EH (cell line): ENCODE measurements at regions not wholly inside any gene's neighbourhood (a gene's known extent, or its start where the extent isn't known, plus 50 kb on each side); places are given as distances from the start of the nearest gene placed in this dataset.

Experiments used
- DNase-seq: peaks from one replicate; pipeline ENCODE4 v3.0.0-alpha.2; 2015; ENCODE audit warnings: low read depth

DNA sequence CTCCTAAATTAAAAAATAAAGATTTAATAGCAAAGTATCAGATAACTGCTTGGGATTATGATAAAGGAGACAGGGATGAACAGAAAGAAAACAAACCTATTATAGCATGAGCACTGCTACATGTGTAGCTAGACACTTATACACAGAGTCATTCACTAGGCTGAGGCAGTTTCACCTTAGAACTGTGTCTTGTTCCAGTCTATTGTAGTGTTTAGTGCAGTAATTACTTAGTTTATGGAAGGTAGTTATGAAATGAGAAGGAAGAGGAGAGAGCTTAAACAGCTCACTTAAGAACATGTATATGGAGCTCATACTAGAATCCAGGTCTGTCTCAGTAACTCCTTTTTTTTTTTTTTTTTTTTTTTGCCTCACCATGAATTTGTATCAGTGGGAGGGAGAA is 441.4 kb downstream of the PDCD6IP start:
- DNase-seq = no peak

DNA sequence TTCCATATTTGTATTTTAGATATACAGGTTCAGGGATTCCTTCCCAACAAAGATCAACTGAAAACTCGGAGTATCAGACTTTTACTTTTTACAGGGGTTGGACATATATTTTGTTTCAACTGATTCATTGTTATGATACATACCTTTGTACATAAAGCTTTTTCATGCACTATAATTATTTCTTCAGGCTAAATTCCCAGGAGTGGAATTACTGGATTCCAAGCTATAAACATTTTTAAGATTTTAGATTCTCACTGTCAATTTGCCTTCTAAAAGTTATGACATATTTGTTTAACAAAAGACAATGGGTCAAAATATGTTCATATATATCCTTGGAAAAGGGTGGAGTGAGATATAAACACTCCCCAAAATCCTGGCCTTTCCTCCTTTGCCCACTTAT is 449.0 kb downstream of the PDCD6IP start:
- DNase-seq = no peak

DNA sequence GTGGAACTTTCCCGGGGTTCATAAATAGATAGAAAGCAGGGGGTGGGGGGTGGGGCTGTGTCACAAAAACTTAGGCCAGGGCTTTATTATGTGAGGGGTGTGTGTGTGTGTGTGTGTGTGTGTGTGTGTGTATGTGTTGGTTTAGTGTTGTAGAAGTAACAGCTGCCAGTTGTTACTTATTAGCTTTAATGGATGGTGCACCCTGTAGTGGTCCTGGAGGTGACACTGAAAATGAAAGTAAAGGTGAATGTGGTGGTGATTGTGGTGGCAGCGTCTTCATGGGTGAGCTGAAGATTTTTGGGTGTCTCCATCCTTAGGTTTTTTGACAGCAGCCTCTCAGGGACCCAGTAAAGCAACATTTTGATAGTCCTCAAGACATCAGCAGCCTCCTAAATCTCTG is 449.9 kb downstream of the PDCD6IP start:
- no peak for DNase-seq

DNA sequence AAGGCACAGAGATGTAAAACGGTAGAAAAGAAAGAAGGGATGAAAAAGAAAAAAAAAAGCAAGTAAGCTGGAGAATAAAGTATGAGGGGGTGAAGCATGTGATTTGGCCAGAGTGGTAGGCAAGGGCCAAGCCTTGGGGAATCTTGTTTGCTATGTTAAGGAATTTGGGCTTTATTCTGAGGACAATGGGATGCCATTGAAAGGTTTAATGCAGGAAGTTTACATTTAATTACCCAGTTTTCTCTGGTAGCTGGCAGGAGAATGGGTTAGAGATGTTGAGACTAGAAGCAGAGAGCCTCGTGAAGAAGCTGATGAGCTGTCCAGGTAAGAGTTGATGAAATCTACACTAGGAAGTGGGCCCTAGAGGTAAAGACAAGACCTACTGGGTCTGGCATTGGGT is 455.9 kb downstream of the PDCD6IP start:
- no peak for DNase-seq

DNA sequence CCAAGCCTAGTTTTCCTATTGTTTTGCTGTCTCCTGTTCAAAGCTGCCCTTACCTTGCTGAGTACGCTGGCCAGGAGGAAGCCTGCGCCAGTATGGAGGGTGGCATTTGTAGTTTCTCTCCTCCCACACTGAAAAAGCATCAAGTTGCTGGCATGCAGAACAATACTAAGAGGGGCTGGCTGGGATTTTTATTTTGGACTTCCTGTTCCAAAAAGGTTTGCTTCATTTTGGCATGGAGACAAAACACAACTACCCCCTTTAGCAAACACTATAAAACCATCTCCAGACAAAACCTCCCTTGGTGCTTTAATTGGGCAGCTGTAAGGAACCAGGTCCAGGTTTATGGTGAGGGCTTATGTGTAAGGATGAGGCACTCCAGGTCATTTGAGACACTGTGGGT is 457.6 kb downstream of the PDCD6IP start:
- DNase-seq = no peak

DNA sequence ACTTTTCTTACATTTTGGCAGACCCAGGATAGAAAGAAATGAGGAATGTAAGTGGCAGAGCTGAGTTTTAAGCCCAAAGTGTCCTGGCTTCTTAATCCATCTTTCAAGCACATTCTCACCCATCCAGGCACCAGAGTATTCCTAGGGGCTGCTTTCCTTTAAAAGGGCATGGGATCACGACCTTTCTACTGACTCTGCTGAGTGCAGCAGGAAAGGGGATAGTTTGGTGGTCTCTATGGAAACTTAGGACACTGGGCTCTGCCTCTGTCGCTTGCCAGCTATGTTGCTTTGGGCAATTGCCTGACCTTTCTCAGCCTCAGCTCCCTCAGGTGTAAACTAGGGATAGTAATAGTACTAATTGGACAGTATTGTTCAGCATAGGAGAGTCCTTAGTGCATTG is 458.4 kb downstream of the PDCD6IP start:
- no peak for DNase-seq

DNA sequence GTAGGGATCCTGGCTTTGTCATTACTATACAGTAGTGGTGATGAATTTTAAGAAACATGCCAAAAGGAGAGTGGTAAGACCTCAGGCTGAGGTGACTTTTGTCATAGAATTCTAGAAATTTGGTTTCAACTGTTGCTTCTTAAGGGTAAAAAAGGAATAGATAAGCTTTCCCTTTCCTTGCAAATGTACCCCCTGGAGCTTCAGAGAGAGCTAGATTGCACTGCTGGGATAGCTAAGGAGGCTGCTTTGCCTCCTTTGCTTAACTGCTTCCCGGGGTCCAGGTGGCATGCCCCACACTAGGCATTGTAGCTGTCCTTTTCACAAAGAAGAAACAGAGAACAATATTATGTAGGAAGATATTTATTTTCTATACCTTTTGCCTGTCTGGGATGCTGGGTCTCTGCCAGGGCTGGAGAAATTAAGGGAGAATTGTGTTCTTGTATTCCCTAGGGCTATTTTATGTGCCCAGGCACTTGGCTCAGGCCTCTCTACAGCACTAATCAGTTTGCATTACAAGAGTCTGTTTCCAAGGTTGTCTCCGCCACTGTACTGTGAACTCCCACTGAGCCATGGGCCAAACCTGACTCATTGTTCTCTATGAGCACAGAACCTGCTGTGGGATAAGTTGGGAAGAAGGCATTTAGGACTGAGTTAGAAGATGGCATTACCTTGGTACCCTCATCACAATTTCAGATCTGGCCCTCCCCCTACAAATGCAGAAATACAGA is 460.0 kb downstream of the PDCD6IP start:
- no peak for DNase-seq

DNA sequence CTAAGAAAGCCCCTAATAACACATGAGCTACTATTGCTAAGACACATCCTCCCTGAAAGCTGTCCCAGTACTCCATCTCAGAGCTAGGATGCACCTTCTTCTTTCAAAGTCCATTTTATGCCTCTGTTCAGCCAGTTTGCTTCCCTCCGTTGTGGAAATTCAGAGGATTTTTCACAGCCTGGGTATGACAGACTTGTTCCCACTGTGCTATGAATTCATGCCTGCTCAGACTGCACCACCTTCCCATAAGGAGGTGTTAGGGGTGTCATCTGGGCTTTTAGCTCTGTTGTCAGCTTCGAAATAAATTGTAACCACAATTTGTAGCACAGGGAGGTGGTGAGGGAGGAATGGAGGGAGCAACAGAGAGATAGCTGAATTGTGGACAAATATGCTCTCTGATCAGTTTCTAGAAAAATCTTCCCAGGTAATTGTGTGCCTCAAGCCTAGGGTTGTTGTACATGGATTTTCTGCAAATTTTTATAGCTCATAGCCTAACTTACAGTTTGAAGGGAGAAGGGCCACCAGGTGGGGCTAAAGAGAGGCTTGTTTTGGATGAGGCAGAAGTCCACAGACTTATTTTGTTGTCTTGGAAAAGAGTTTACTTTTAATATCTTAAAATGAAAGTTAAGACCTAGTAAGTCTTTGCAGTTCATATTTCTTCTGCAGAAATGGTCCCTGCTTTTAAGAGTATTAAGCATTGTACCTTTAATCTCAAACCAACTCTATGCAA is 462.0 kb downstream of the PDCD6IP start:
- peak; percentile 49 for DNase-seq

DNA sequence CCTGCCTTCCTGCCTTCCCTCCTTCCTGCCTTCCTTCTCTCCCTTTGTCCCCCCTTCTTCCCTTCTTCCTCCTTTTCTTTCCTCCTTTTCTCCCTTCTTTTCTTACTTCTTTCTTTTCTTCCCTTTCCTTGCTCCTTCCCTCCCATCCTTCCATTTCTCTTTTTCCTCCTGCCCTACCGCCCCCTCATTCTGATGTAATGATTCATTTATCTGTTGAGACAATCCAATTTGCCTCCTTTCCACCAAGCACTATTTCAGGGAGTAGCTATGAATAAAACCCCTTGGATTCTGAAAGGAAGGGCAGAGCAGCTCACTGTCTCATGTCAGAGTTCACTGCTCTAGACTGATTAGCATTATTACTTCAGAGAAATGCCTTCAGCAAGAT is 462.6 kb downstream of the PDCD6IP start:
- DNase-seq = peak; percentile 48

DNA sequence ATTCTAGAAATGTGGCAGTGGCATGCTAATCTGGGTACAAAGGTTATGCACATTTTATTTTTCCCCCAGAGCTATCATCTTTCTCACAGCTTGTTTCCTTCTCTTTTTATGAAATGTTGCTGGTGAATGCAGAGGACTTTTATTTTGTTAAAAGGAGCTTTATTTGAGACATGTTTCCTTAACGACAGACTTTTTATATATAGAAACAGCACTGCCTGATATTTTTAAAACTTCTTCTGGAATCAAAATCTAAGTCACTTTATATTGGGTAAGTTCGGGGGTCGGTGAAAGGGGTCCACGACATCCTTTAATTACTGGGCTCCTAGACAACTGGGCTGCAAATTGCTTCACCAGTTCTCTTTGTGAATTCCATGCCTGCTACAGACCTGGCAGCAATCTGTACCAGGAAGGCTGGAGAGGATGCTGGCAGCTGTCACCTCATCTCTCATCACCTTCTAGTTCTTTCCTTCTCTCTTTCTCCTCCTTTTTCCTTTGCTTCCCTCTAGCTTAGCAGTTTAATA is 464.7 kb downstream of the PDCD6IP start:
- DNase-seq = no peak

DNA sequence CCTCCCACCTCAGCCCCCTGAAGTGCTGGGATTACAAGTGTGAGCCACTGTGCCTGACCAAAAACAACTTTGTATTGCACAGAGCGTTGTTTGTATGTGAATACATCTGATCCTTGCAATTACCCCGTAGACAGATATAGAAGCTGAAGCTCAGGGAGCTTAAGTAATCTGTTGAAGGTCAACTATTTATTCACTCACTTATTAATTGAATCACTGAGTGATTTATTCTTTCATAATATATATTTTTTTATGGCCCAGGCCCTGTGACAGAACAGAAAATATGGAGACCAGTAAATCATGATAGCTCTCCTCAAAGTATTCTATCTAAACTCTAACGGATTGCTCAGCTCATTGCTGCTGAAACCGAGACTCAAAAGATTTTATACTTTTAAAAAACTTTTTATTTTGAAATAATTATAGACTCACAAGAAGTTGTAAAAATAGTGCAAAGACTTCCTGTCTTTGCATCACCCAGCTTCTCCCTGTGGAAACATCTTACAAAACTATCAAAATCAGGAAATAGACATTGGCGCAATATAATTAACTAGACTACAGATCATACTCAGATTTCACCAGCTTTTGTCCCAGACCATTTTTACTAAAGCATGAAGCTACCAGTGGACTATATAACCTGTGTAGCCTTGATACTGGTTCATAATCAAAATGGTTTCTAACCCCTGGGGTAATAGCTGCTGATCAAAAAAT is 466.1 kb downstream of the PDCD6IP start:
- DNase-seq = no peak

DNA sequence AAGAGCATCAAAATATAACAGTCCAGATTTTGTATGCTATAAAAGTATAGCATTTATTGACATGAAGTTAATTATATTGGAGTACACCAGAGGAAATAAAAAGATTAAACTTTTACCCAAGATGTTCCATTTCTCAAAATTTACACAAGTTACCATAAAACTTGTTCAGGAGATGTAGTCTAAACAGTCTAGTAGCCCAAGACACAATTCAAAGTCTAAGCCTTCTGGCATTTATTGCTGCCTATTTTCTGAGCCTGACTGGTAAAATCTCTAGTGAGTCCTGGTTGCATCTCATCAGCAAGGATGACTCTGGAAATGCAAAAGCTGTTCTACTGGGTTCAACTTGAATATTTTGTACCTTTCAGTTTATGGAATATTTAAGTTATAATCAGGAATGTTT is 468.7 kb downstream of the PDCD6IP start:
- no peak for DNase-seq

DNA sequence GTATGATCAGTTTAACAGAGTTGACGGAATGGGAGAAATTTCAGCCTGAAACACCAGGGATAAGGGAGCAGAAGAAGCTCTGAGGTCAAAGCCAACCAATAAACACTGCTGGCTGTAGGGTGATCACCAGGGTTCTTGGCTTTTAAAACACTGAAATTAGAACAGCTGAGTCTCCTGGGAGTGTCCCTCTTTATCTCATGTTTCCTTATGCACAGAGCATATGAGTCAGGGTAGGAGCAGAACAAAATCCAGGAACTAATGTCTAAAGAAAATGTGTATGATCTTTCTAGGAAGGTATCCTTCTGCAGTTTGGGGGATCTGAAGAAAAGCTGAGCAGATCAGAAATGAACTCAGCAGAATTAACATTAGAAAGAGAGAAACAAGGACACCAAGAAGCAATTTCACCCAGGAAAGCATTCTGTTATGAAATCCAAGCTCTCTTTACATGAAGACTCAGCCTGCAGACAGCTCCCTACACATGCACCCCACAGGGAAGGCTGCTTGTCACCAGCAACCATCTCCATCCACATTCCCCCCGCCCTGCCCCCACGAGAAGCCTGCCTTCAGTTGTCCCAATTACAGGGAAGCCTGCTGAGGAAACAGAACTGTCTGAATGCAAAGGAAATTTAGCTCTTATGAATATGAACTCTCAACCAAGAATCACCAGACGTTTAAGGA is 469.7 kb downstream of the PDCD6IP start:
- no peak for DNase-seq

DNA sequence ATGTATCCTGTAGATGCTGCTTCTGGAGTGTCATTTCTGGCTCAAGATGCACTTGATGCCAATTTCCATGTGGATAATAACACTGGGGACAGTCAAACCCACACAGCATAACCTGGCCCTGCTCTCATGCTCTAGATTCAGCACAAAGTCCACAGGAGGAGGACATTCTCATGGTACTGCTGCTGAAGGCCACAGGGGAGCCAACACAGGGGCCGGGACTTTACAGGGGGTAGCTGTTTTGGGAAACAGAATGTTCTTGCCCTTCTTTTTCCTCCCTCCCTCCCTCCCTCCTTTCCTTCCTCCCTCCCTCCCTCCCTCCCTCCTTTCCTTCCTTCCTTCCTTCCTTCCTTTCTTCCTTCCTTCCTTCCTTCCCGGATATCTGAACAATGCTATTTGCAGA is 477.4 kb downstream of the PDCD6IP start:
- no peak for DNase-seq

DNA sequence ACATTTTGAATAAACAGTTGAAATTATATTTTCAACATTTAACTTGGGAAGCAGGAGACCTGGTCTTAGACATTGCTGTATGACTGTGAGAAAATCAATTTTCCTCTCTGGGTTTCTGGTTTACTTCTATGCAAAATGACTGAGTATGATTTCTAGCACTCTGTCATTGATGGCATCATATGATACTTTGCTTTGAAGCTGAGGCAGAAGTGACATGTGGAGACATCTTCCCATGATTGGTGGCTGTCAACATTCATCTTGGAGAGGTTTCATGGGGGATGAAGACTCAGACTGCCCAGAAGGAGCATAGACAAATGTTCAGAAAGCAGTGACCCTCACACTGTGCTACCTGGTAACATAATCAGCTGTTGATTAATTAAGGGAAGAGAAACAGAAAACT is 477.9 kb downstream of the PDCD6IP start:
- no peak for DNase-seq

DNA sequence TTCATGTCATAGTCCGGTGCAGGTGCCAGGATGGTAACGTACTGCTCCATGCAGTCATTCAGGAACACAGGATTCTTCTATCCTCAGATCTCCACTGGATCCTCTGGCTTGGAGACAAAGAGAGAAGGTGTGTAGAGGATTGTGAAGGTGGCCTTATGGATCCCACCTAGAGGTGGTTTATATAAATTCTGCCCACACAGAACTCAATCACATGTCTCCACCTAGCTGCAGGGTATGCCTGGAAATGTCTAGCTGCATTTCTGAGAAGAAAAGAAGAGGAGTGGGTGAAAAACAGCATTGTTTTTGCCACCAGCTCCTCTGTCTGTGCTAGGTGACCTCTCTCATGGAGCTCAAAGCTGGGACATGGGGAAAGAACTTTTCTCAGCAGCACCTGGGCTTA is 478.7 kb downstream of the PDCD6IP start:
- DNase-seq = no peak

DNA sequence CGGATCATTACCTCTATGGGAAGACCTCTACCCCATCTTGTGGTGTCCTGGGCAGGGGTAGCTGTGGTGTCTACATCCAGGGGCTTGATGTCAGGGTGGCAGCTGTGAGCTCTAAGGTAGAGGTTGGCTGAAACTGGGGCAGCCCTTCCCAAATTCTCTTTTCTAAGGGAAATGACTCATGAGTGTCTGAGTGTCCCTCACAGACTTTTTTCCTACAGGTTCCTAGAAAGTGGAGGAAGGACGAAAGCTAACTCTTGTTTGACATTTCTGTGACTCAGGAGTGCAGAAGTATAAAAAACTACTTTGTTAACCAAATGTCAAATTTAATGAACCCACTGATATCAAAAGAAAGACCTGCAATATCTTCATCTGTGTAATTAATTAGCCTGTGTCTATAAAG is 481.5 kb downstream of the PDCD6IP start:
- DNase-seq = no peak

DNA sequence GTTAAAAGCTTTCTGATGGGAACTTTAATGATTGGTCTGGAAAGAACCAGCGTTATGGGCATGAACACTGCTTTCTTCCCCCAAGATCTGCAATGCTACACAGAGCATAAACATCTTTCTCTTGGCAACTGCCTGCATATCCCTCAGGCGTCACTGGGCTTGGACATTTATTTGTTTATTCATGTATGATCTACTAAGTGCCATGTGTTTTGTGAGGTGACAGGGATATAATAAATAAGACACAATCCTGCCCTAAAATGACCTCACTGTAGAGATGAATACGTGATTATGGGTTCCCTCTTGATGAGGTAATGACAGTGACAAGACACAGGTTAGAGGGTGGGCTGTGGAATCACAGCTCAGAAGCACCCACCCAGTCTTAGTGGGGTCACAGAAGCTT is 485.3 kb downstream of the PDCD6IP start:
- DNase-seq = no peak

DNA sequence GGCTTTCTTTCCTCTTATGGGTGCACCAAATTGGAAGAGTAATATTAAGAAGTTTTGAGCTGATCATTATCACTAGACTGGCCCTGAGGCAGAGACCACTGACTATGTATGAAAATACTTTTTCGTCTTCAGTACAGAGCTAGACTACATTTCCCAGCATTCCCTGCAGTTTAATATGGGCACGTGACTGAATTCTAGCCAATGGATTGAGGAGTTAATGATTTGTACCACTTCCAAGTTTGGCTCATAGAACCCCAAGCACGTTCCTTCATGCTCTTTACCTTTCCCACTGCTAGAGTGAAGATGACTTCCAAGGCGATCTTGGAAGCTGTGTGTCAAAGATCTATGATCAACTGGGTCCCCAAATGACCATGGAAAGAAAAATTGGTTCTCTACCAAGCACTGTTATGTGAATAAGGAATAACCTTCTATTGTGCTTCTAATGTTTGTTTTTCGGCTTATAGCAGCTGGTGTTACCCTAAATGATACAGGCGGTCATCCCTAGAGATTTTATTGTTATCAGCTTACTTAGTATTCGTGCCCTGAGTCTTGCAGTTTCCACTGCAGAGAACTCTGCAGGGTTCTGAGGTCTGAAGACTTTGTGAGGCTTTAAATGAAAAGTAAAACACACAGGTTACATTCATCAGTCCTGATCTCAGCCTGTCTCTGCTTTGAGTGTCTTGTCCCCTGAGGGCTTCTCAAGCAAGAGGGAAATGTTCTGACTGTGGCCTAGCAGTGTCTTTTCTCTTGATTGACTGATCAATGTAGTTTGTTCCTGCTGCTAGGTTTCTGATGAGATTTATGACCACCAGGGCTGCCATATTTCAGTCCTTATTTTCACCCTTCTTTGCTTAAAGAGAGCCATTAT is 486.8 kb downstream of the PDCD6IP start:
- no peak for DNase-seq

DNA sequence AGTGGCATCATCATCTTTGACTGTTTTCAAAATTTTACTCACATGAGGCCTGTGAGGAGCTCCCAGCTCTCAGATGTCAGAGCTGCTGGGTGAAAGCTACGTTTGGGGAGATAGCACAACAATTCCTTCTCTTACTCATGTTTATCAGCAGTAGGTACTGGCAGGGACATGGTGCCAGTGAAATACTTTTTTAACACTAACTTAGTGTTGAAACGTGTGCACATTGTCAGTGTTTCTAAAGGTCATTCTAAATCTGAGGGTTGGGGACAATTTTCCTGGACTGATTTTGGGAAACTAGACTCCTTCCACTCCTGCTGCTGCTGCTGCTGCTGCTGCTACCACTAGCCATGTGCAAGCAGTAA is 487.4 kb downstream of the PDCD6IP start:
- DNase-seq = no peak

DNA sequence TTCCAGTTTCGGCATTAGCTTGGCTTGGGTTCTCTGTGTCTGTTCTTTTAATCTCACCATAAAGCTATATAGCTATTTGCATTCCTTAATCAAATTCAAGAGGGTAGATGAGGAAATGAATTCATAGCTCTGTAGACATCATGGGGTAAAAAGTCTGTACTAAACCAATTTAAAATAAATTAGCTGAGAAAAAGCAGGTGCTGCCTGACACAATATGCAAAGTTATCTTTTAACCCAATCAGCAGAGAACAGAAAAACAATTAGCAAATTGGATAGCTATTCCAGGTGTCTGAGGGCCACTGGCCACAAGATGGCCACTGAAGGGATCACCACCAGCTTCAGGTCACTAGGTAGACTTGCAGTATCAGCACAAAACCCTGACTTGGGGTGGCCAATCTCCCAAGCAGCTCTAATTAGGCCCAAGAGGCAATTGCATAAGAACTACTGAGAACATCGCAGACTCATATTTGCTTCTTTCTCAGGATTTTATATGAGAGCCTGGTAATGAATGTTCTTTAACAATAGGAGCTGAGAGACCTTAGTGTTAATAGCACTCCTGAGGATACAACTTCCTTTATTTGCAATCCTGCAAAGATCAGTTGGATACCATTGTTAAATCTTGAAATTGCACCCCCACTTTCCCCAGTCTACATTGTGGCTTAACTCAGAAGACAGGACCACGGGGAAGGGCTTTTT is 494.3 kb downstream of the PDCD6IP start:
- no peak for DNase-seq
